HL-60 (cell line): ENCODE measurements at regions not wholly inside any gene's neighbourhood (a gene's known extent, or its start where the extent isn't known, plus 50 kb on each side); places are given as distances from the start of the nearest gene placed in this dataset.

Experiments
- DNase-seq, 2 experiments: peaks; one replicate each; pipeline ENCODE4 v3.0.0-alpha.2; 2010 to 2020; ENCODE audit warnings: low read depth in 1 of 2, low spot score in 1 of 2
- H3K27ac ChIP-seq: fragments of 250-450 bp; sonication (Bioruptor Pico); replicated peaks from 2 replicates; pipeline ENCODE4 v1.5.1; 2020; ENCODE audit warnings: mild to moderate bottlenecking, moderate library complexity
- H3K27me3 ChIP-seq: fragments of 250-450 bp; sonication (Bioruptor Pico); 2 replicates; pipeline ENCODE4 v1.5.1; 2021; ENCODE audit warnings: mild to moderate bottlenecking, moderate library complexity; ENCODE audit not compliant: insufficient read depth, poor library complexity, severe bottlenecking
- H3K4me3 ChIP-seq: replicated peaks from 2 replicates; pipeline ENCODE4 v1.5.1; 2011; ENCODE audit warnings: mild to moderate bottlenecking, control low read depth, low read length; ENCODE audit not compliant: insufficient read depth
- CTCF ChIP-seq: IDR thresholded peaks from one replicate; pipeline ENCODE4 v1.5.1; 2011; ENCODE audit warnings: low read length, control low read depth, inconsistent platforms; ENCODE audit not compliant: insufficient read depth
- GABPA ChIP-seq: IDR thresholded peaks from 2 replicates; pipeline ENCODE4 v1.6.1; 2012; ENCODE audit warnings: low read depth
- POLR2AphosphoS5 ChIP-seq: IDR thresholded peaks from 2 replicates; pipeline ENCODE4 v1.6.1; 2012; ENCODE audit warnings: low read depth
- REST ChIP-seq: IDR thresholded peaks from 2 replicates; pipeline ENCODE4 v1.6.1; 2012; ENCODE audit warnings: low read depth; ENCODE audit not compliant: insufficient replicate concordance
- SPI1 ChIP-seq: IDR thresholded peaks from 2 replicates; pipeline ENCODE4 v1.6.1; 2012; ENCODE audit warnings: low read depth, mild to moderate bottlenecking, borderline replicate concordance

DNA sequence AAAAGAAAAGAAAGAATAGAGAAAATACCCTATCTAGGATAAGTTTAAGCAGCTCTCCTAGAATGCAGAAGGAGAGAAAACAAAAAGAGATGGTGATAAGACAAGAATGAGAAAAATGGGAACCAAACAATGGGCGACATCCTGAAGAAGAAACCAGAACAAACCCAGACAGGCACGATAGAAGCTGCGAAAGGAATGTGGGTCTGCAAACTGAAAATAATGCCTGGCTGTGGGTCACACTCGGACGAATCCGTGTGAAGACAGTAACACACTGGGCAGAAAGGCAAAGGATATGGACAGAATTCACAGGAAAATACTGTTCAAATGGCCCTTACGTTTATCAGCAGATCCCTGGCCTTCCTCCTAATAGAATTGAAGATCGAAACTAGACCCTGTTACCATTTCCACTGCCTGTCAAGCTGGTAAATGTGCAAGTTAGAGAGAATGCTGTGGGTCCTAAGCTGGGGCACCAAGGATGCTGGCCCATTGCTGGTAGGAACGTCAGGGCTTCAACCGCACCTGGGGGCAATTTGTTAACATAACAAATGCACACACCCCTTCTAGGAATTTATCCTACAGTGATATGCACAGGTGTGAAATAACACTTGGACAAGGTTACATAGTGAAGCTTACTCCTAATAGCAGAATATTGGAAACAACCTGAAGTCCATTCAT is 117.5 kb upstream of the RFLNA start:
- no peak overlapping the region for H3K27ac ChIP-seq
- TF ChIP-seq POLR2AphosphoS5 (no peak), CTCF (no peak), REST (no peak), SPI1 (no peak), GABPA (no peak)
- H3K4me3 ChIP-seq: no peak overlapping the region
- no peaks in the 10 kb centered on the region for H3K27me3 ChIP-seq
- DNase-seq: no peak

- no peak for DNase-seq
- Histone ChIP-seq H3K27me3 (no peaks in the 10 kb centered on the region), H3K4me3 (no peak overlapping the region), H3K27ac (no peak overlapping the region)
- TF ChIP-seq CTCF (no peak), REST (no peak), SPI1 (no peak), POLR2AphosphoS5 (no peak), GABPA (no peak)
Measured at GRCh38 chr12:124177951-124178316, 117.0 kb upstream of the RFLNA start.

DNA sequence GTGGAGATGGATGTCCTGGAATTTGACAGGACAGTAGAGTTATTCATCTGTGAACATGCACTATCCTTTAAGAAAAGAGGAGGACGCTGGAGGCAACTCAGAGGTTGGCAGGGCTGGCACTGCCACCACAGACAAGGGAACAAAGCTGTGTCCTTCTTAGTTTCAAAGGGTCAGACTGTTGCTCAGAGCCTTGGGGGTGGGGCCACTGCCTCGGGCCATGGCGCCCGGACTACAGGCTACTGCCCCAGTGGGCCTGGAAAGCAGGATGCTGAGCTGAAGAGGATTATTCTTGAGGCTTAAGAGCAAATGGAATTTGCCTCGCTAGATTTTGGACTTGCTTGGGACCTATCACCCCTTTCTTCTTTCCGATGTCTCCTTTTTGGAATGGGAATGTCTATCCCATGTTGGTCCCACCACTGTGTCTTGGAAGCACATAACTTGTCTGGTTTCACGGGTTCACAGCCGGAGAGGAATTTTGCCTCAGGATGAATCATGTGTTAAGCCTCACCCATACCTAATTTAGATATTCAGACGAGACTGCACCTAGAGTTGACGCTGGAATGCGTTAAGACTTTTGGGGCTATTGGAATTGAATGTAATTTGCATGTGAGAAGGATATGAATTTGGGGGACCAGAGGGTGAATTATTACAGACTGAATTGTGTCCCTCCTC is 114.8 kb upstream of the RFLNA start:
- no peak for TF ChIP-seq SPI1
- no peak for TF ChIP-seq POLR2AphosphoS5
- no peak for TF ChIP-seq CTCF
- no peak for TF ChIP-seq REST
- TF ChIP-seq GABPA: no peak
- no peak overlapping the region for H3K27ac ChIP-seq
- no peak for DNase-seq
- H3K4me3 ChIP-seq: no peak overlapping the region
- H3K27me3 ChIP-seq: no peaks in the 10 kb centered on the region
